A673 (cell line): ENCODE measurements at regions not wholly inside any gene's neighbourhood (a gene's known extent, or its start where the extent isn't known, plus 50 kb on each side); places are given as distances from the start of the nearest gene placed in this dataset.

Experiments used
- EZH2 ChIP-seq: fragments of 200-600 bp; sonication (generic); IDR thresholded peaks from 2 replicates; pipeline ENCODE4 v1.6.1; 2017; ENCODE audit warnings: borderline replicate concordance, low read depth, mild to moderate bottlenecking, mixed read lengths, antibody characterized with exemption, low read length; ENCODE audit not compliant: poor library complexity, severe bottlenecking
- TF ChIP-seq, protein P1 (sequence below): fragments of 300-800, 200-600 bp; sonication (generic); conservative IDR thresholded peaks from 2 replicates; pipeline ENCODE4 v1.5.1; 2017; ENCODE audit warnings: low read depth, mild to moderate bottlenecking, antibody characterized with exemption, low read length, moderate library complexity, mixed read lengths

DNA sequence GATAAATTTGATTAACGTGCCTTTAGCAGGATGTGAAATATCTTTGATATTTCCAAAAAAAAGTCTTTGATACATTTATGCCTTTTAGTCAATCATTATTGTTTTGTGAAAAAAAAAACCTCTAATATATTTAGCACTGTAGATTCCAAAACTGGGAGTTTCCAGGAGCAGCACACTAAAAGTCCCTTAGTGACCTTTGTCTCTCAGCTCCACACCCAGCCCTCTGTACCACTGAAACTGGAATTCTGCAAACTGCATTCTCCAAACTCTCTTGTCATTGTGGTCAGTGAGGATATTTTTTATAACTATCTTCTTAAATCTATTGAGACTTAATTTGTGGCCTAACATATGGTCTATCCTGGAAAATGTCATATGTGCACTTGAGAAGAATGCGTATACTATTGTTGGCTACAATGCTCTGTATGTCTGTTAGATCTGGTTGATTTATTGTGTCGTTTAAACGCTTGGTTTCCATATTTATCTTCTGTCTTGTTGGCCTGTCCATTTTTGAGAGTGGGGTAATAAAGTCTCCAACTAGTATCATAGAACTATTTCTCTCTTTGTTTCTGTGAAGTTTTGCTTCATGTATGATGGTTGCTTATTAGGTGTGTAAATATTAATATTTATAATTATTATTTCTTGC, 73.2 kb upstream of the CNKSR3 start:
- TF ChIP-seq, protein P1, sequence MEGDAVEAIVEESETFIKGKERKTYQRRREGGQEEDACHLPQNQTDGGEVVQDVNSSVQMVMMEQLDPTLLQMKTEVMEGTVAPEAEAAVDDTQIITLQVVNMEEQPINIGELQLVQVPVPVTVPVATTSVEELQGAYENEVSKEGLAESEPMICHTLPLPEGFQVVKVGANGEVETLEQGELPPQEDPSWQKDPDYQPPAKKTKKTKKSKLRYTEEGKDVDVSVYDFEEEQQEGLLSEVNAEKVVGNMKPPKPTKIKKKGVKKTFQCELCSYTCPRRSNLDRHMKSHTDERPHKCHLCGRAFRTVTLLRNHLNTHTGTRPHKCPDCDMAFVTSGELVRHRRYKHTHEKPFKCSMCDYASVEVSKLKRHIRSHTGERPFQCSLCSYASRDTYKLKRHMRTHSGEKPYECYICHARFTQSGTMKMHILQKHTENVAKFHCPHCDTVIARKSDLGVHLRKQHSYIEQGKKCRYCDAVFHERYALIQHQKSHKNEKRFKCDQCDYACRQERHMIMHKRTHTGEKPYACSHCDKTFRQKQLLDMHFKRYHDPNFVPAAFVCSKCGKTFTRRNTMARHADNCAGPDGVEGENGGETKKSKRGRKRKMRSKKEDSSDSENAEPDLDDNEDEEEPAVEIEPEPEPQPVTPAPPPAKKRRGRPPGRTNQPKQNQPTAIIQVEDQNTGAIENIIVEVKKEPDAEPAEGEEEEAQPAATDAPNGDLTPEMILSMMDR: no peak
- no peak for TF ChIP-seq EZH2
